ENCODE measurements at regions not wholly inside any gene's neighbourhood (a gene's known extent, or its start where the extent isn't known, plus 50 kb on each side); places are given as distances from the start of the nearest gene placed in this dataset.

DNA sequence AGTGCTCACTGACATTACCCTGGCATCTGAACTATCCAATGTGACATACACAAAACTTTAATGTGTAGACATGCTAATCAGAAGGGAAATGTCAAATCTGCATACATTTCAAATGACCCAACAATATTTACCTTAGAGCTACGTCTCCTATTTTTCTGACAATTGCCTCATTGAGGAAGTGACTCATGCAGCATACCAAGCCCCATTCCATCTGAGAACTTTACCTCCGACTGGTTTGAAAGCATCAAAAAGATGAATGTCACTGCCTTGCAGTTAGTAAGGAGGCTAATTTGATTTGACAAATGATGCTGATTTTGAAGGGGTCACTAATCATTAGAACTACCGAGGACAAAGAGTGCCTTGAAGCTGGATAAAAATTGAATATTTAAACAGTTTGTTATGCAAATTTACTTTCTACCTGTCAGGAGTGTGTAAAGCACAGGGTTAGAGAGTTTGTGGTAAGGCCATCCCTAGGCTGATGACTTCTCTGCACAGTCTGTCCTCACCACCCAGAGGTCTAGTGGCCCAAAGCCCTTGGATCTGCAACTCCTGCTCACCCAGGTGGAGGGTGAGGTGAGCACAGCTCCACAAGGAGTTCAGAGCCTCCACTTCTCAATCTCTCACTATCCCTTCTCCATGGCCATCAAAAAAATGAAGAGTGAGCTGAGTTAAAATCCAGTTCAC is 500.3 kb upstream of the C1orf87 start:
- no peak for DNase-seq
- no peaks in the 10 kb centered on the region for H3K36me3 Mint-ChIP-seq (ENCODE audit: insufficient read depth)
- H3K4me3 Mint-ChIP-seq, result no peak overlapping the region
- H3K27me3 Mint-ChIP-seq, result no peaks in the 10 kb centered on the region
- peaks cover 2 to 7% of the 10 kb centered on the region in 2 donors for H3K9me3 Mint-ChIP-seq
- no peaks in the 10 kb centered on the region for H3K4me1 Mint-ChIP-seq (ENCODE audit: low read depth in 2 of 2)
- no peak for ATAC-seq (replicated peaks)
- no peak overlapping the region for H3K27ac Mint-ChIP-seq

DNA sequence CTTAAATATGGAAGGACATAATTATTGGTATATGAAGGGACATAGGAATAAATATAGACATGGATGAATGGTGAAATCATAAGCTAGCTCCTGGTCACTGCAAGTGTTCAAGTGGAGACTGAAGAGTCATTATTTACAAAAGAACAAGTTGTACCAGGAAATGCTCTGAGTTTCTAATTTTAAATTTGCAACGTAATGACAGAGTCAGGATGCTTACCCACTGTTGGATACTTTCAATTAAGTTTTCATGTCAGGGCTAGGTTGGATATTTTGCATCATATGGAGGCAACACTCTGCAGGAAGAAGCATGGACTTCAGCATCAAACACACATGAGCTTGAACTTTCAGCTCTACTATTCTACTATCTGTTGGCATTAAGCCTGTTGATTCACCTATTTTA is 499.6 kb upstream of the C1orf87 start:
- ATAC-seq (replicated peaks) (no peak), DNase-seq (no peak)
- no peak overlapping the region for H3K4me3 Mint-ChIP-seq
- H3K27me3 Mint-ChIP-seq, result no peaks in the 10 kb centered on the region
- no peaks in the 10 kb centered on the region for H3K36me3 Mint-ChIP-seq (ENCODE audit: insufficient read depth)
- peaks cover 4 to 7% of the 10 kb centered on the region in 2 donors for H3K9me3 Mint-ChIP-seq
- H3K4me1 Mint-ChIP-seq (ENCODE audit: low read depth in 2 of 2), result no peaks in the 10 kb centered on the region
- H3K27ac Mint-ChIP-seq, result no peak overlapping the region

DNA sequence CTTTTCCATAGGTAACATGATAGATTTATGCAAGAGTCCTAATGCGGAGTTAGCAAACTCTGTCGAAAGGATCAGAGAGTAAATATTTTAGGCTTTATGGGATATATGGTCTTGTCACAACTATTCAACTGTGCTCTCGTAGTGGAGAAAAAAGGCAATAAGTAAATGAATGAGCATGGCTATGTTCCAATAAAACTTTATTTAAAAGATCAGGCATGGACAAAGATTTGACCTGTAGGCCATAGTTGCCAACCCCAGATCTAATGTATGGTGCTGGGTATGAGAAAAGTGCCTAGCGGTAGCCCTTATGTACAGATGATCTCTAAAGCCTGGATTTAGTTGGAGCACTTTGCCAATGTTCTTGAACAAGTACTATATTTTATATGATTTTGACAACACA is 498.8 kb upstream of the C1orf87 start:
- ATAC-seq (replicated peaks) (no peak), DNase-seq (no peak)
- no peak overlapping the region for H3K4me3 Mint-ChIP-seq
- H3K4me1 Mint-ChIP-seq (ENCODE audit: low read depth in 2 of 2), result no peaks in the 10 kb centered on the region
- no peaks in the 10 kb centered on the region for H3K36me3 Mint-ChIP-seq (ENCODE audit: insufficient read depth)
- no peak overlapping the region for H3K27ac Mint-ChIP-seq
- peaks cover 4 to 7% of the 10 kb centered on the region in 2 donors for H3K9me3 Mint-ChIP-seq
- H3K27me3 Mint-ChIP-seq, result no peaks in the 10 kb centered on the region

DNA sequence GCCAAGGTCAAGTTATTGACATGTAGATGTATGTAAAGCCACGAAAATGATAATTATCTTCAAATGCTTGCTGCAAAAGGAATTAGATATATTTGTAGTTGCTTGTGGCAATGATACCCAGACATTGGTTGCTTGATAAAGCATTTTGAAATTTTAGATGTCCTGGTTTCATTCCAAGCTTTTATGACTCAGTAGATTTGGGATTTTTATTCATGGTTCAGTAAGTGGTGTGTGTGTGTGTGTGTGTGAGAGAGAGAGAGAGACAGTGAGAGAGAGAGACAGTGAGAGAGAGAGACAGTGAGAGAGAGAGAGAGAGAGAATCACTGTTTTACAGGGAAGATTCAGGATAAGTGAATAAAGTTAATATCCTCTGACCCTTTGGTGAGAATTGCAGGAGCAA is 498.2 kb upstream of the C1orf87 start:
- Mint-ChIP-seq H3K4me3 (no peak overlapping the region), H3K27me3 (no peaks in the 10 kb centered on the region), H3K4me1 (ENCODE audit: low read depth in 2 of 2) (no peaks in the 10 kb centered on the region), H3K9me3 (peaks cover 4 to 7% of the 10 kb centered on the region in 2 donors), H3K36me3 (ENCODE audit: insufficient read depth) (no peaks in the 10 kb centered on the region), H3K27ac (no peak overlapping the region)
- no peak for DNase-seq
- ATAC-seq (replicated peaks), result no peak

DNA sequence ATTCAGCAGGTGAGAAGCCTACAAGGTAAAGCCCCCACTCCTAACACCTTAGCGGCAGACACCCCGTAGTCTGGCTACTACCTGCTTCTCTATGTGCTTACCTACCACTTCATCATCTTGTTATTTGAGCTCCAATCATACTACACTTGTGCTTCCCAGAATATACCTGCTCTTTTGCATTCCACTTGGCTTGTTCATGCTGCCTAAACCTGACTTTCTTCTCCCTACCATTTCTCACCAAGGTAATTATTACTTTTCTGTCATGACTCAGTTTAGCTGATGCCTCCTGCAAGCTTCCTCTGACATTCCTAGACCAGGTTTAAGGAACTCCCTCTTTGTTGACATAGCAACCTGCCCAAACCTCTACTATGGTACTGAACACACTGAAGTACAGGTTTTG is 495.6 kb upstream of the C1orf87 start:
- Mint-ChIP-seq H3K9me3 (peaks cover 2 to 7% of the 10 kb centered on the region in 2 donors), H3K27me3 (no peaks in the 10 kb centered on the region), H3K4me1 (ENCODE audit: low read depth in 2 of 2) (no peaks in the 10 kb centered on the region), H3K4me3 (no peak overlapping the region), H3K36me3 (ENCODE audit: insufficient read depth) (no peaks in the 10 kb centered on the region), H3K27ac (no peak overlapping the region)
- DNase-seq (no peak), ATAC-seq (replicated peaks) (no peak)

DNA sequence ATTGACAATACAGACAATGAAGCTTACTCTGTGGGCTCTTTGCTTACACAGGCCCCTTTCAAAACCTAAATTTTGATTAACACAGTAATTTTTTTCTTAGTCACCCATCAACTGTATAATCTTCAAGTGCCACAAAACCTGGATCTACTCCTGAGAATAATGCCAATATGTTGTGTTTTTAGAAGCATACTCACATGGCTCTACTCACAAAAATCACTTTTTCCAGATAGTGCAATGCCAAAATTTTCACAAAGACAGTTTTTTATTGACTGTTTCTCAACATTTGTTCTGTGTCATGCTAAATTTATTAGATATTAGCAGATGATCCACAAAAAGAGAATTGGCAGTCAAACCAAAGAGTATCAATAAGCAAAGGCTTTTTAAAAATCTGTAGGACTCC is 493.7 kb upstream of the C1orf87 start:
- Mint-ChIP-seq H3K27me3 (no peaks in the 10 kb centered on the region), H3K27ac (no peak overlapping the region)

DNA sequence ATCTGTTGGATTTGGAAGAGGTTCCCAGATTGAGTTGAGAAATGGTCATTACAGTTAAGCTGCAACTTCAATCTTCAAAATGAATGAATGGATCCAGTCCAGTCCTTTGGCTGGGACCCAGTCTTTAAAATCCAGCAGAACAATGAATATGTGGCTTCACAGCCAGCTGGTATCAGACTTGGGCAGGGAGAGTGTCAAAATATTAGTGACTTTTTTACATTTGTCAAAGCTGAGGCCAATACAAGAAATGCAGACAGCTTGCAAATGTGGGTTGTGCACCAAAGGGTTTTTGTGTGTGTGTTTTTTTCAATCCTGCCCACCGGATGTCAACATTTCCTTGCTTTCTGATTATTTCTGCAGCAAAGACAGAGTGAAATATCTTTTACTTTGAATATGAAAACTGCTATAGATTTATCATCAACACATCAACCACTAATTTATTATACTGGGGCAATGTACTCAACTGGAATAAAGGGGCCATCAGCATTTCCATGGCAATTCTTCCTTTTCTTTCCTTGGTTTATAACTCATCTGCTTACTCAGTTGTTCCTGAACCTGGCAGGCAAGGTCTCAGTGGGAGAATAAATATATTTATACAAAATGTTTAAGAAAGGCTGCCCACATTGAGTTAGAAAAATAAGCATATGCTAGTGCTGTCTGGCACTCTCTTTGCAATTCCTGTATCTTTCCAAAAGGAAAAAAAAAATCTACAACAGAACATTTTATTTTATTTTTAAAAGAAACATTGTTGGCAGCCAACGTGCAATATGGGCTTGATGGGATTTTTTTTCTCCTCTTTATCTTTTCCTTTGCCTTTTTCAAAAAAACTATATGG is 491.6 kb upstream of the C1orf87 start:
- no peak overlapping the region for H3K4me3 Mint-ChIP-seq
- no peaks in the 10 kb centered on the region for H3K4me1 Mint-ChIP-seq (ENCODE audit: low read depth in 2 of 2)
- H3K9me3 Mint-ChIP-seq, result peaks cover 3 to 13% of the 10 kb centered on the region in 2 donors
- no peaks in the 10 kb centered on the region for H3K36me3 Mint-ChIP-seq (ENCODE audit: insufficient read depth)
- DNase-seq (no peak), ATAC-seq (replicated peaks) (no peak)
- H3K27ac Mint-ChIP-seq, result no peak overlapping the region
- no peaks in the 10 kb centered on the region for H3K27me3 Mint-ChIP-seq

More for the DNA sequence above, 493.7 kb upstream of the C1orf87 start:
- H3K4me3 Mint-ChIP-seq, result no peak overlapping the region
- DNase-seq, result no peak
- peaks cover 3 to 12% of the 10 kb centered on the region in 2 donors for H3K9me3 Mint-ChIP-seq
- no peaks in the 10 kb centered on the region for H3K36me3 Mint-ChIP-seq (ENCODE audit: insufficient read depth)
- ATAC-seq (replicated peaks), result no peak
- no peaks in the 10 kb centered on the region for H3K4me1 Mint-ChIP-seq (ENCODE audit: low read depth in 2 of 2)

DNA sequence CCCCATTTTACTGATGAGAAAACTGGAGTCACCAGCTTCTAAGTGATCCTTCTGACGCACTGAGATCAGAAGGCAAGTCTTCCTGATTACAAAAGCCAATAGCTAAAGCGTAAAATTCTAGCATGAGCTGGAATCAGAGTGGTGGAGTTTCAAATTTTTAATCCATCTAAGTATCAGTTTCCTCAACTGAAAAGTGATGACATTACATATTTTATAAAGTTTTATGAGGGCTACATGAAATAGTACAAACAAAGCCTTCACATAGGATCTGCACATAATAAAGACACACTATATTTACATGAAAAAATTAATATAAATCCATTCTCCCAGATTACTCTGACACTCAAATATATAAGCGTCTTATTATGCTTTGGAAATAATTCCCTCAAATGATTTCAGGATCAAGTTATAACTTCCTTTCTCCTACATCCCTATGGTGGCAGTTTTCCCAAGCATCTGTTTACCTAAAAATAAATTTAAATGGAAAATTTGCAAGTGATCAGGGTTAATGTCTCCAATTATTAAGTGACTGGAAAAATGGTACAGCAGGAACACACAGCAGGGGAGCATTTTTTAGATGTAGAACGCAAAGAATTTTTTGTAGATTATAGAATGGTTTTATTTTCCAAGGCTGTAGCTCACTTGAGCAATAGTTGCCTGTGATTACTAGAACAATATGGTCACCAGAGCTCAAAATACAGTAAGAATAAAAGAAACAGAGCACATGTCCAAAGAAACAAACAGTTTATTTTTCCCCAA is 490.4 kb upstream of the C1orf87 start:
- no peak overlapping the region for H3K4me3 Mint-ChIP-seq
- no peaks in the 10 kb centered on the region for H3K4me1 Mint-ChIP-seq (ENCODE audit: low read depth in 2 of 2)
- ATAC-seq (replicated peaks) (no peak), DNase-seq (no peak)
- no peak overlapping the region for H3K27ac Mint-ChIP-seq
- peaks cover 5 to 6% of the 10 kb centered on the region in 2 donors for H3K9me3 Mint-ChIP-seq
- no peaks in the 10 kb centered on the region for H3K36me3 Mint-ChIP-seq (ENCODE audit: insufficient read depth)
- no peaks in the 10 kb centered on the region for H3K27me3 Mint-ChIP-seq

DNA sequence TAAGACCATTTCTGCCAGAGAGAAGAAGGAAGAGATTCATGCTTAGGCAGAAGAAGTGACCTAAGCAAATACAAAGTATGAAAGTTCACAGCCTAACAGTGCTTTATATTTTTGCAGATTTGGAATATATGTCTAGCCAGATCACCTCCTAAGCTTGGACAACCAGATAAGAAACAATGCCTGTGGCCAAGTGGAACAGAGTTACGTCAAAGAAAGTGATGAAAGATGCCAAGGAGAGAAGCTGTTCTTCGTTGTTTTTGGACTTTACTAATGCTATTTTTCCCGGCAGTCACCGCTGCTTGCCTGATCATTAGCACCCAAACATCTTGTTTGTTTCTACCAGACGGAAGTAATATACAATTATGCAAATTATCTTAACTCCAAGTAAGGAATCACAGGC is 489.2 kb upstream of the C1orf87 start:
- H3K4me3 Mint-ChIP-seq, result no peak overlapping the region
- no peaks in the 10 kb centered on the region for H3K27me3 Mint-ChIP-seq
- DNase-seq, result no peak
- no peak overlapping the region for H3K27ac Mint-ChIP-seq
- ATAC-seq (replicated peaks), result no peak
- no peaks in the 10 kb centered on the region for H3K36me3 Mint-ChIP-seq (ENCODE audit: insufficient read depth)
- no peaks in the 10 kb centered on the region for H3K4me1 Mint-ChIP-seq (ENCODE audit: low read depth in 2 of 2)
- H3K9me3 Mint-ChIP-seq, result peaks cover 3 to 6% of the 10 kb centered on the region in 2 donors

DNA sequence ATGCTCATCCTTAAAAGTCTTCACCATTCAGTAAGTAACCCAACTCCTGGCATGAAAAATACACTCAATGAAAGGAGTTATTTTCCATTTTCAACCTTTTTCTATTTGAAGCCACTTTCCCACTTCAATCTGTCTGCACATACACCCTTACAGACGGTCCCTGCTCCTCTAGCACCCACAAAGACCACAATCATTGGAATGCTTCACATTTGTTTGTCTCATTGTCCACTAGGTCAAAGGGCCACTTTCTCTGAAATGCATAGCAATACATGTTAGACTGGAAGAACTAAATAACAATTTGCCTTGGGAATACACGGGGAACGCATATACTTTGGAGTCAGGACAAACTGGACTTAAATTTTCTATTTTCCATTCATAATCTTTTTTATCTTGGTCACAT is 487.1 kb upstream of the C1orf87 start:
- Mint-ChIP-seq H3K27ac (no peak overlapping the region), H3K4me1 (ENCODE audit: low read depth in 2 of 2) (no peaks in the 10 kb centered on the region), H3K36me3 (ENCODE audit: insufficient read depth) (no peaks in the 10 kb centered on the region), H3K27me3 (no peaks in the 10 kb centered on the region), H3K9me3 (peaks cover 3 to 6% of the 10 kb centered on the region in 2 donors), H3K4me3 (no peak overlapping the region)
- ATAC-seq (replicated peaks) (no peak), DNase-seq (no peak)

DNA sequence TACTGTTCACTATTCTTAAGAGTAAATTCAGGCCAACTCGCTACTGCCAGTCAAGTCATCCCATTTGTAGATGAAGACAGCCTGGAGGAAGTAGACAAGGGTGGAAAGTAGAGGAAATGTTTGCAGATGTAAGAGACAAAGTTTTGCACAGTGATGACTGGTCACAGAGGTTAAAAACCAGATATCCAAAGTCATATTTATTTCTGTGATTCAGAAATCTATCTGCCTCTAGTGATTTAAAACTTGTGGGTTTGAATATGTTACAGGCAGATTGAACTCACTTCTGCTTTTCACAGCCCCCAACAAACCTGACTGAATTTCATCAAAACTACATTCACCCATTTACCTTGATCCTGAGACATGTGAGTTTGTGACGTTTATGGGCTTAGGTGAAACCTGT is 484.7 kb upstream of the C1orf87 start:
- Mint-ChIP-seq H3K27me3 (no peaks in the 10 kb centered on the region), H3K9me3 (peaks cover 3 to 6% of the 10 kb centered on the region in 2 donors), H3K27ac (no peak overlapping the region), H3K36me3 (ENCODE audit: insufficient read depth) (no peaks in the 10 kb centered on the region), H3K4me3 (no peak overlapping the region), H3K4me1 (ENCODE audit: low read depth in 2 of 2) (no peaks in the 10 kb centered on the region)
- ATAC-seq (replicated peaks) (no peak), DNase-seq (no peak)

DNA sequence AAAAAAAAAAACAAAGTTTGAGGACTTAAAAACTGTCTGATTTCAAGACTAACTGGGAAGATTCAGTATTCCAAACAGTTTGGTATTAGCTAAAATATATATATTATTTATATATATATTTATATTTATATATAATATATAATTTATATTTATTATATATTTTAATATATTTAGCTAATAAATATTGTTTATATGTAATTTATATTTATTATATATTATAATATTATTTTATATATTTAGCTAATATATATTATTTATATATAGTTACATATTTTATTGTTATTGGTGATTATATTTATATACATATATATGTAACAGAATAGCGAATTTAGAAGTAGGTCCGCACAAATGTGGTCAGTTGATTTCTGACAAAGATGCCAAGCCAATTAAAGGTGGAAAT is 480.2 kb upstream of the C1orf87 start:
- Mint-ChIP-seq H3K36me3 (ENCODE audit: insufficient read depth) (no peaks in the 10 kb centered on the region), H3K9me3 (no peaks in the 10 kb centered on the region), H3K27me3 (no peaks in the 10 kb centered on the region)

DNA sequence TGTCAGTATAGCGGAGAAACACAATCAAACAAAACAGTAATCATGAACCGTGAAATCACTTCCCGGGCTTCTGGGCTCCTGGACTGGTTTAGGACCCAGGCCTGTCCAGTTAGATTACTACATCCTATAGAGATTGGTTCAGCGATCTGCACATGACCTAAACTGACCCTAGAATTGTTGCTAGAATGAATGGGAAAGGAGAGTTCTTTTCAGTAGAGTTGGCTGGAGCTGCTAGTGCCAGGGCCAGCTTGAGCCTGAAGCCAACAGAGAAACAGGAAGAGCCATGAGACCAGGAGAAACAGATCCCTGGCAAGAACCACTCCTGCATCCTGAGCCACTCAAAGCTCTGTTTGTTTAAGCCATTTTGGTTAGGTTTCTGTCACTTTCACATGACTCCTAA is 474.3 kb upstream of the C1orf87 start:
- H3K9me3 Mint-ChIP-seq, result peaks cover 0 to 2% of the 10 kb centered on the region in 2 donors
- DNase-seq (no peak), ATAC-seq (replicated peaks) (no peak)
- H3K4me1 Mint-ChIP-seq (ENCODE audit: low read depth in 2 of 2), result no peaks in the 10 kb centered on the region
- no peak overlapping the region for H3K27ac Mint-ChIP-seq
- H3K4me3 Mint-ChIP-seq, result no peak overlapping the region
- H3K36me3 Mint-ChIP-seq (ENCODE audit: insufficient read depth), result no peaks in the 10 kb centered on the region
- H3K27me3 Mint-ChIP-seq, result no peaks in the 10 kb centered on the region

More for the DNA sequence above, 480.2 kb upstream of the C1orf87 start:
- no peaks in the 10 kb centered on the region for H3K4me1 Mint-ChIP-seq (ENCODE audit: low read depth in 2 of 2)
- ATAC-seq (replicated peaks) (no peak), DNase-seq (no peak)
- H3K27ac Mint-ChIP-seq, result no peak overlapping the region
- no peak overlapping the region for H3K4me3 Mint-ChIP-seq
